Panc1 (cell line): ENCODE measurements at regions not wholly inside any gene's neighbourhood (a gene's known extent, or its start where the extent isn't known, plus 50 kb on each side); places are given as distances from the start of the nearest gene placed in this dataset.

Experiments used
- ATAC-seq: fragments of 200-7000 bp; cut with Tn5 transposase; 2 replicates; pipeline ENCODE4 v1.9.1; 2020; ENCODE audit warnings: mild to moderate bottlenecking, moderate library complexity
- BruUV-seq: library from RNA; stranded (reverse); fragments of 400-500 nt; replicated peaks from 2 replicates; lab custom pipeline; 2021; lab: Mats Ljungman, UMichigan
- CTCF ChIA-PET: fragments of 300-600 bp; sonication (Branson Sonifier 250); formaldehyde crosslinking; loops from one replicate; lab custom pipeline; 2022; ENCODE audit warnings: antibody characterized with exemption; lab: Charles Lee
- POLR2A ChIA-PET: fragments of 300-600 bp; sonication (Branson Sonifier 250); formaldehyde crosslinking; loops from one replicate; lab custom pipeline; 2022; ENCODE audit warnings: antibody characterized with exemption; lab: Charles Lee
- DNase-seq: peaks from one replicate; pipeline ENCODE4 v3.0.0-alpha.2; 2010; ENCODE audit warnings: low read depth, low spot score
- H3K27ac ChIP-seq: 2 replicates; pipeline ENCODE4 v1.5.1; 2011; ENCODE audit warnings: mild to moderate bottlenecking, low read length, inconsistent platforms
- H3K27me3 ChIP-seq: fragments of 200-500 bp; sonication (Bioruptor generic); 2 replicates; pipeline ENCODE4 v1.6.0; 2014; ENCODE audit warnings: low read length, inconsistent platforms; ENCODE audit not compliant: control insufficient read depth, insufficient read depth
- H3K36me3 ChIP-seq: fragments of 200-500 bp; sonication (Bioruptor generic); 2 replicates; pipeline ENCODE4 v1.5.1; 2014; ENCODE audit warnings: inconsistent platforms, mild to moderate bottlenecking, low read length, moderate library complexity; ENCODE audit not compliant: control insufficient read depth, insufficient read depth
- H3K4me1 ChIP-seq: 2 replicates; pipeline ENCODE4 v1.5.1; 2011; ENCODE audit warnings: inconsistent platforms, mild to moderate bottlenecking, low read length, moderate library complexity; ENCODE audit not compliant: control insufficient read depth, insufficient read depth
- H3K4me3 ChIP-seq, 2 experiments: 2 replicates each; pipeline ENCODE4 v1.5.1; 2011 to 2012; ENCODE audit warnings: low read depth in 2 of 2, low read length in 2 of 2, mild to moderate bottlenecking in 2 of 2, inconsistent platforms in 1 of 2, moderate library complexity in 1 of 2
- H3K9me3 ChIP-seq: fragments of 200-500 bp; sonication (Bioruptor generic); 2 replicates; pipeline ENCODE4 v1.5.1; 2014; ENCODE audit warnings: low read depth, mild to moderate bottlenecking, inconsistent platforms, low read length, moderate library complexity; ENCODE audit not compliant: control insufficient read depth, insufficient read depth
- POLR2AphosphoS5 ChIP-seq: IDR thresholded peaks from 2 replicates; pipeline ENCODE4 v1.6.1; 2012; ENCODE audit warnings: mild to moderate bottlenecking, low read depth, low read length, moderate library complexity
- SIN3A ChIP-seq: IDR thresholded peaks from 2 replicates; pipeline ENCODE4 v1.6.1; 2012; ENCODE audit warnings: low read depth, mild to moderate bottlenecking, low read length, moderate library complexity, borderline replicate concordance; ENCODE audit not compliant: insufficient read depth
- TCF7L2 ChIP-seq: IDR thresholded peaks from 2 replicates; pipeline ENCODE4 v1.6.1; 2011; ENCODE audit warnings: mild to moderate bottlenecking, low read depth, low read length, inconsistent platforms
- in situ Hi-C: cut with HindIII; loops from 2 replicates; pipeline ENCODE4 v1.10.0; 2016; ENCODE audit warnings: low sequenced_read_pairs, low pct_unique_long_range_greater_than_20kb
- intact Hi-C: fragments of 100-400 bp; cut with micrococcal nuclease; formaldehyde crosslinking; loops from one replicate; pipeline ENCODE4 v1.10.0; 2022; ENCODE audit not compliant: unreplicated experiment
- TF ChIP-seq, protein P1 (sequence below), 2 experiments: IDR thresholded peaks; 2 replicates each; pipeline ENCODE4 v1.6.1; 2011 to 2012; ENCODE audit warnings: low read depth in 2 of 2, control low read depth in 1 of 2, low read length in 1 of 2, mild to moderate bottlenecking in 1 of 2, moderate library complexity in 1 of 2; ENCODE audit not compliant: insufficient read depth in 1 of 2
- TF ChIP-seq, protein P2 (sequence below): fragments of 450-650 bp; IDR thresholded peaks from 2 replicates; pipeline ENCODE4 v1.5.1; 2017; ENCODE audit warnings: mild to moderate bottlenecking

DNA sequence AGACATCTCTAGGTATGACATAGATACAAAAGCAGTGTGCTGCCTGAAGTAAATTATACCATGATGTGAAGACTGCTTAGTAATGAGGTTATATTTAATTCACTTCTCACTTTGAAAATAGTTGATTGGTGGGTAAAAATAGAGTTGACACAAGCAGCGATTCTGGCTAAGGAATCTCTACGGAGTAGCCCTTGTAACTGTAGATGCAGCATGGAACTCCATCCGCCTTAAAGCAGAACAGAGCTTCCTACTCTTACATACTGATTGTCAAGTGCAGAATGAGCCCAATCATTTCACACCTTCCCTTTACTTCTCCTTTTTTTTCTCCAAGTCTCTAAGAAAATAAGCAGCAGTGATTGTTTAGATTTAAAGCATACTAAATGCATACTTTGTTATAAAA lies 1594.6 kb upstream of the SLC39A10 start:
- no peaks in the 10 kb centered on the region for H3K9me3 ChIP-seq
- DNase-seq: no peak
- ATAC-seq: no peak
- in situ Hi-C loops: no loop called here
- H3K36me3 ChIP-seq: no peaks in the 10 kb centered on the region
- H3K27me3 ChIP-seq: no peaks in the 10 kb centered on the region
- H3K27ac ChIP-seq: no peak overlapping the region
- TF ChIP-seq, protein P1, sequence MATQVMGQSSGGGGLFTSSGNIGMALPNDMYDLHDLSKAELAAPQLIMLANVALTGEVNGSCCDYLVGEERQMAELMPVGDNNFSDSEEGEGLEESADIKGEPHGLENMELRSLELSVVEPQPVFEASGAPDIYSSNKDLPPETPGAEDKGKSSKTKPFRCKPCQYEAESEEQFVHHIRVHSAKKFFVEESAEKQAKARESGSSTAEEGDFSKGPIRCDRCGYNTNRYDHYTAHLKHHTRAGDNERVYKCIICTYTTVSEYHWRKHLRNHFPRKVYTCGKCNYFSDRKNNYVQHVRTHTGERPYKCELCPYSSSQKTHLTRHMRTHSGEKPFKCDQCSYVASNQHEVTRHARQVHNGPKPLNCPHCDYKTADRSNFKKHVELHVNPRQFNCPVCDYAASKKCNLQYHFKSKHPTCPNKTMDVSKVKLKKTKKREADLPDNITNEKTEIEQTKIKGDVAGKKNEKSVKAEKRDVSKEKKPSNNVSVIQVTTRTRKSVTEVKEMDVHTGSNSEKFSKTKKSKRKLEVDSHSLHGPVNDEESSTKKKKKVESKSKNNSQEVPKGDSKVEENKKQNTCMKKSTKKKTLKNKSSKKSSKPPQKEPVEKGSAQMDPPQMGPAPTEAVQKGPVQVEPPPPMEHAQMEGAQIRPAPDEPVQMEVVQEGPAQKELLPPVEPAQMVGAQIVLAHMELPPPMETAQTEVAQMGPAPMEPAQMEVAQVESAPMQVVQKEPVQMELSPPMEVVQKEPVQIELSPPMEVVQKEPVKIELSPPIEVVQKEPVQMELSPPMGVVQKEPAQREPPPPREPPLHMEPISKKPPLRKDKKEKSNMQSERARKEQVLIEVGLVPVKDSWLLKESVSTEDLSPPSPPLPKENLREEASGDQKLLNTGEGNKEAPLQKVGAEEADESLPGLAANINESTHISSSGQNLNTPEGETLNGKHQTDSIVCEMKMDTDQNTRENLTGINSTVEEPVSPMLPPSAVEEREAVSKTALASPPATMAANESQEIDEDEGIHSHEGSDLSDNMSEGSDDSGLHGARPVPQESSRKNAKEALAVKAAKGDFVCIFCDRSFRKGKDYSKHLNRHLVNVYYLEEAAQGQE (IDR thresholded peaks at IDR 0.05; ENCODE audit: insufficient read depth in 1 of 2, low read depth in 2 of 2, low read length in 1 of 2): no peak
- TF ChIP-seq, protein P2, sequence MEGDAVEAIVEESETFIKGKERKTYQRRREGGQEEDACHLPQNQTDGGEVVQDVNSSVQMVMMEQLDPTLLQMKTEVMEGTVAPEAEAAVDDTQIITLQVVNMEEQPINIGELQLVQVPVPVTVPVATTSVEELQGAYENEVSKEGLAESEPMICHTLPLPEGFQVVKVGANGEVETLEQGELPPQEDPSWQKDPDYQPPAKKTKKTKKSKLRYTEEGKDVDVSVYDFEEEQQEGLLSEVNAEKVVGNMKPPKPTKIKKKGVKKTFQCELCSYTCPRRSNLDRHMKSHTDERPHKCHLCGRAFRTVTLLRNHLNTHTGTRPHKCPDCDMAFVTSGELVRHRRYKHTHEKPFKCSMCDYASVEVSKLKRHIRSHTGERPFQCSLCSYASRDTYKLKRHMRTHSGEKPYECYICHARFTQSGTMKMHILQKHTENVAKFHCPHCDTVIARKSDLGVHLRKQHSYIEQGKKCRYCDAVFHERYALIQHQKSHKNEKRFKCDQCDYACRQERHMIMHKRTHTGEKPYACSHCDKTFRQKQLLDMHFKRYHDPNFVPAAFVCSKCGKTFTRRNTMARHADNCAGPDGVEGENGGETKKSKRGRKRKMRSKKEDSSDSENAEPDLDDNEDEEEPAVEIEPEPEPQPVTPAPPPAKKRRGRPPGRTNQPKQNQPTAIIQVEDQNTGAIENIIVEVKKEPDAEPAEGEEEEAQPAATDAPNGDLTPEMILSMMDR: no peak
- no peak for TF ChIP-seq POLR2AphosphoS5
- no peak for TF ChIP-seq TCF7L2
- no peak for TF ChIP-seq SIN3A
- CTCF ChIA-PET: no interaction called here
- no TSS peak for BruUV-seq
- intact Hi-C loops: no loop called here
- H3K4me3 ChIP-seq: no peak overlapping the region
- no peaks in the 10 kb centered on the region for H3K4me1 ChIP-seq
- POLR2A ChIA-PET: no interaction called here

DNA sequence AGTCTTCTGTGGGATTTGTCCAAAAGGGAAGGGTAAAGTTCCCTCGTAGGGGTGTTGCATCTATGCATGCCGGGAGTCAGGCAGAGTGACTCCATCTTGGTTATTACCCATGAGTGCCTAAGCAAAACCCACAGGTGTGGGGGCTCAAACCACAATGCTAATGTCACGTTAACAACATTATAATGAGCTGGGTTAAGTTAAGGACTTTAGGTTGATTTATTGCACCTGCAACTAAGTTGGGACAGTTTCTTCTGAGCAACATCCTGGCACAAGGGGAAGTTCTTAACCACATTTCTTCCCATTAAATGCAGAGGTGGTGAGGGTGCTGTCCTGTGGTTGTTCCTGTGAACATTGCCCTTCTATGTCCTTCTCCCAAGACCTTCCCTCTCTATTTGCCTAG lies 1596.8 kb upstream of the SLC39A10 start:
- TF ChIP-seq TCF7L2 (no peak), POLR2AphosphoS5 (no peak), SIN3A (no peak)
- TF ChIP-seq, protein P2: no peak
- TF ChIP-seq, protein P1 (IDR thresholded peaks at IDR 0.05; ENCODE audit: insufficient read depth in 1 of 2, low read depth in 2 of 2, low read length in 1 of 2): no peak
- no peak overlapping the region for H3K4me3 ChIP-seq
- ATAC-seq (no peak), DNase-seq (no peak)
- intact Hi-C loops (no loop called here), in situ Hi-C loops (no loop called here)
- H3K36me3 ChIP-seq: no peaks in the 10 kb centered on the region
- no peaks in the 10 kb centered on the region for H3K27me3 ChIP-seq
- no TSS peak for BruUV-seq
- no peaks in the 10 kb centered on the region; the same call in 1 of the 2 replicates for H3K9me3 ChIP-seq
- CTCF ChIA-PET: no interaction called here
- POLR2A ChIA-PET: no interaction called here
- no peaks in the 10 kb centered on the region for H3K4me1 ChIP-seq
- no peak overlapping the region for H3K27ac ChIP-seq
